ENCODE measurements at regions not wholly inside any gene's neighbourhood (a gene's known extent, or its start where the extent isn't known, plus 50 kb on each side); places are given as distances from the start of the nearest gene placed in this dataset.
"Not testable (repeated sequence)": the region's sequence is repeated elsewhere in the genome, so short reads cannot be mapped to it uniquely, and the experiment has no call there.

- no peak for DNase-seq
Measured at GRCh38 chr15:54839379-54839778, 357.4 kb downstream of the RSL24D1 start.

- DNase-seq = no peak
Measured at GRCh38 chr15:54836052-54836795, 360.5 kb downstream of the RSL24D1 start.

GRCh38 chr15:54829821-54830220, 366.9 kb downstream of the RSL24D1 start:
- DNase-seq = no peak

GRCh38 chr15:54820811-54821210, 375.9 kb downstream of the RSL24D1 start:
- DNase-seq = no peak

- no peak for DNase-seq
Measured at GRCh38 chr15:54820098-54820497, 376.6 kb downstream of the RSL24D1 start.

- DNase-seq = no peak
Measured at GRCh38 chr15:54816401-54816800, 380.3 kb downstream of the RSL24D1 start.

- DNase-seq = no peak
Measured at GRCh38 chr15:54815556-54815955, 381.2 kb downstream of the RSL24D1 start.

GRCh38 chr15:54812383-54812782, 384.4 kb downstream of the RSL24D1 start:
- no peak for DNase-seq

GRCh38 chr15:54810496-54810895, 386.2 kb downstream of the RSL24D1 start:
- DNase-seq = peak; percentile 19

GRCh38 chr15:54810031-54810430, 386.7 kb downstream of the RSL24D1 start:
- peak; percentile 2 for DNase-seq

- DNase-seq = no peak
Measured at GRCh38 chr15:54808321-54808720, 388.4 kb downstream of the RSL24D1 start.

- no peak for DNase-seq
Measured at GRCh38 chr15:54803987-54804386, 392.8 kb downstream of the RSL24D1 start.

GRCh38 chr15:54803134-54803808, 393.5 kb downstream of the RSL24D1 start:
- no peak for DNase-seq

GRCh38 chr15:54792526-54792925, 404.2 kb downstream of the RSL24D1 start:
- no peak for DNase-seq

- no peak for DNase-seq
Measured at GRCh38 chr15:54790693-54791092, 406.0 kb downstream of the RSL24D1 start.

GRCh38 chr15:54789376-54789775, 407.4 kb downstream of the RSL24D1 start:
- no peak for DNase-seq

- DNase-seq = not testable (repeated sequence)
Measured at GRCh38 chr15:54781220-54781619, 415.5 kb downstream of the RSL24D1 start.

GRCh38 chr15:54779271-54779670, 417.5 kb downstream of the RSL24D1 start:
- DNase-seq = no peak

- DNase-seq = no peak
Measured at GRCh38 chr15:54776410-54776809, 420.3 kb downstream of the RSL24D1 start.

- no peak for DNase-seq
Measured at GRCh38 chr15:54772663-54773062, 424.1 kb downstream of the RSL24D1 start.

GRCh38 chr15:54749461-54749860, 447.3 kb downstream of the RSL24D1 start:
- not testable (repeated sequence) for DNase-seq

- DNase-seq = no peak
Measured at GRCh38 chr15:54722342-54722986, 474.3 kb downstream of the RSL24D1 start.

GRCh38 chr15:54719325-54719724, 477.4 kb downstream of the RSL24D1 start:
- no peak for DNase-seq

Data from NCI-H82 (cell line).